ENCODE measurements at regions not wholly inside any gene's neighbourhood (a gene's known extent, or its start where the extent isn't known, plus 50 kb on each side); places are given as distances from the start of the nearest gene placed in this dataset.

DNA sequence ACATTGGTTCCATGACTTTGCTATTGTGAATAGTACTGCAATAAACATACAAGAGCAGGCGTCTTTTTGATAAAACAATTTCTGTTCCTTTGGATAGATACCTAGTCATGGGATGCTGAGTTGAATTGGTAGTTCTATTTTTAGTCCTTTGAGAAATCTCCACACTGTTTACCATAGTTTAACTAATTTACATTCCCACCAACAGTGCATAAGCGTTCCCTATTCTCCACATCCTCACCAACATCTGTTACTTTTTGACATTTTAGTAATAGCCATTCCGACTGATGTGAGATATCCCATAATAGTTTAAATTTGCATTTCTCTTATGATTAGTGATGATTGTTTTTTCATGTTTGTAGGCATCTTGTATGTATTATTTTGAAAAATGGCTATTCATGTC is 707.0 kb downstream of the SORCS1 start:
- TF ChIP-seq, protein P1, sequence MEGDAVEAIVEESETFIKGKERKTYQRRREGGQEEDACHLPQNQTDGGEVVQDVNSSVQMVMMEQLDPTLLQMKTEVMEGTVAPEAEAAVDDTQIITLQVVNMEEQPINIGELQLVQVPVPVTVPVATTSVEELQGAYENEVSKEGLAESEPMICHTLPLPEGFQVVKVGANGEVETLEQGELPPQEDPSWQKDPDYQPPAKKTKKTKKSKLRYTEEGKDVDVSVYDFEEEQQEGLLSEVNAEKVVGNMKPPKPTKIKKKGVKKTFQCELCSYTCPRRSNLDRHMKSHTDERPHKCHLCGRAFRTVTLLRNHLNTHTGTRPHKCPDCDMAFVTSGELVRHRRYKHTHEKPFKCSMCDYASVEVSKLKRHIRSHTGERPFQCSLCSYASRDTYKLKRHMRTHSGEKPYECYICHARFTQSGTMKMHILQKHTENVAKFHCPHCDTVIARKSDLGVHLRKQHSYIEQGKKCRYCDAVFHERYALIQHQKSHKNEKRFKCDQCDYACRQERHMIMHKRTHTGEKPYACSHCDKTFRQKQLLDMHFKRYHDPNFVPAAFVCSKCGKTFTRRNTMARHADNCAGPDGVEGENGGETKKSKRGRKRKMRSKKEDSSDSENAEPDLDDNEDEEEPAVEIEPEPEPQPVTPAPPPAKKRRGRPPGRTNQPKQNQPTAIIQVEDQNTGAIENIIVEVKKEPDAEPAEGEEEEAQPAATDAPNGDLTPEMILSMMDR (optimal IDR thresholded peaks at IDR 0.05 in 1 of 3, IDR thresholded peaks at IDR 0.05 in 1 of 3, conservative IDR thresholded peaks at IDR 0.05 in 1 of 3; ENCODE audit: extremely low read depth in 1 of 3, insufficient read depth in 2 of 3, low read length in 3 of 3), result no peak
- no peak for TF ChIP-seq EZH2 (IDR thresholded peaks at IDR 0.05; ENCODE audit: low read length)

All from keratinocyte (primary cell).